ENCODE measurements at regions not wholly inside any gene's neighbourhood (a gene's known extent, or its start where the extent isn't known, plus 50 kb on each side); places are given as distances from the start of the nearest gene placed in this dataset.

DNA sequence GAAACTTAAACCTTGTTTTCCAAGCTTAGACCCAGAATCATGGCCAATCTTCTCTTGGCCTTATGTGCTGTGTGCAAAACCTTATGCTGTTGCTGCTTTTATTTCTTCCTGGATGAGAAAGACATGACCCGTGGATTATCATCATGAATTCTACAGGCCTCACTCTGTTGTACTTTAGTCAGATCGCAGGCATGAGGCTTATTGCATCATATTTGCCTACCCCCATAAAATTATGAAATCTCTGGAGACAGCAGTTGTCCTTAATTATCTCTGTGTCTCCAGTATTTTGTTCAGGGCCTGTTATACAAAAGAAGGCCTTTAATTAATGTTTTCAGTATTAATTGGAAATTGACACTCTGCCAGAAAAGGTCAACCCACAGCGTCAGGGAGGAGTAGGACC, 71.6 kb downstream of the PLCE1 start:
- TF ChIP-seq POLR2A (IDR thresholded peaks at IDR 0.05; ENCODE audit: low read length): no peak
- no peak for TF ChIP-seq GATA1 (IDR thresholded peaks at IDR 0.05; ENCODE audit: low read depth, low read length)

All from erythroblast (primary cell).